Loucy (cell line): ENCODE measurements at regions not wholly inside any gene's neighbourhood (a gene's known extent, or its start where the extent isn't known, plus 50 kb on each side); places are given as distances from the start of the nearest gene placed in this dataset.

ENCODE experiments used
- EZH2phosphoT487 ChIP-seq: fragments of 200-600 bp; IDR thresholded peaks from 2 replicates; pipeline ENCODE4 v1.6.1; 2018; ENCODE audit warnings: antibody characterized with exemption, mild to moderate bottlenecking, moderate library complexity, borderline replicate concordance
- TF ChIP-seq, protein P1 (sequence below): fragments of 200-600 bp; sonication (generic); conservative IDR thresholded peaks from 2 replicates; pipeline ENCODE4 v1.5.1; 2014; ENCODE audit warnings: mild to moderate bottlenecking, antibody characterized with exemption, low read length

DNA sequence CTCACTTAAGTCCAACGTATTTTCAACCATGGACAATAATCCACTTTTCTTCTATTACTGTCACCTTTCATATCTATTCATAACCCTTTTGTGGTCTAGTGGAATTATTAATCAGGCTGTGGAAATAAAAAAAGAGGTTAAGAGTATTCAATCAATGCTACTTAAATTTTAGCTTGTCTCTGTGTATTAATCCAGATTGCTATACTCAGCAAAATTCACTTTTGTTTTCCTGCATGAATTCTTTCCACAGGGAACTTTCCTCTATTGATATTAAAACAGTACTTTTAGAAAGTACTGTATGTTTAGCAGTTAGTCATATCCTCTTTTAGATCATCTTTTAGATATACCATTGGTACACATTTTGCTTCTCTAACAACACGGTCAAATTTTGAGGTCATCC is 1033.0 kb upstream of the ADGRL2 start:
- TF ChIP-seq EZH2phosphoT487 = no peak
- TF ChIP-seq, protein P1, sequence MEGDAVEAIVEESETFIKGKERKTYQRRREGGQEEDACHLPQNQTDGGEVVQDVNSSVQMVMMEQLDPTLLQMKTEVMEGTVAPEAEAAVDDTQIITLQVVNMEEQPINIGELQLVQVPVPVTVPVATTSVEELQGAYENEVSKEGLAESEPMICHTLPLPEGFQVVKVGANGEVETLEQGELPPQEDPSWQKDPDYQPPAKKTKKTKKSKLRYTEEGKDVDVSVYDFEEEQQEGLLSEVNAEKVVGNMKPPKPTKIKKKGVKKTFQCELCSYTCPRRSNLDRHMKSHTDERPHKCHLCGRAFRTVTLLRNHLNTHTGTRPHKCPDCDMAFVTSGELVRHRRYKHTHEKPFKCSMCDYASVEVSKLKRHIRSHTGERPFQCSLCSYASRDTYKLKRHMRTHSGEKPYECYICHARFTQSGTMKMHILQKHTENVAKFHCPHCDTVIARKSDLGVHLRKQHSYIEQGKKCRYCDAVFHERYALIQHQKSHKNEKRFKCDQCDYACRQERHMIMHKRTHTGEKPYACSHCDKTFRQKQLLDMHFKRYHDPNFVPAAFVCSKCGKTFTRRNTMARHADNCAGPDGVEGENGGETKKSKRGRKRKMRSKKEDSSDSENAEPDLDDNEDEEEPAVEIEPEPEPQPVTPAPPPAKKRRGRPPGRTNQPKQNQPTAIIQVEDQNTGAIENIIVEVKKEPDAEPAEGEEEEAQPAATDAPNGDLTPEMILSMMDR = no peak
